DOHH2 (cell line): ENCODE measurements at regions not wholly inside any gene's neighbourhood (a gene's known extent, or its start where the extent isn't known, plus 50 kb on each side); places are given as distances from the start of the nearest gene placed in this dataset.

Source experiments
- H3F3A ChIP-seq: fragments of 200-600 bp; sonication (generic), shearing (Covaris generic); 2 replicates; pipeline ENCODE4 v1.6.0; 2016; ENCODE audit warnings: antibody characterized with exemption, mild to moderate bottlenecking; ENCODE audit not compliant: control insufficient read depth, insufficient read depth
- H3K27ac ChIP-seq: fragments of 200-600 bp; sonication (generic); 2 replicates; pipeline ENCODE4 v1.5.1; 2014; ENCODE audit warnings: low read depth, mild to moderate bottlenecking, low read length, moderate library complexity
- H3K27me3 ChIP-seq: fragments of 200-600 bp; sonication (generic); 2 replicates; pipeline ENCODE4 v1.6.1; 2014; ENCODE audit warnings: mild to moderate bottlenecking, low read length, mixed read lengths; ENCODE audit not compliant: control insufficient read depth
- H3K36me3 ChIP-seq: fragments of 200-600 bp; sonication (generic); 2 replicates; pipeline ENCODE4 v1.6.1; 2014; ENCODE audit warnings: mild to moderate bottlenecking, low read length, moderate library complexity, mixed read lengths; ENCODE audit not compliant: control insufficient read depth
- H3K4me1 ChIP-seq: fragments of 200-600 bp; sonication (generic); 2 replicates; pipeline ENCODE4 v1.6.1; 2014; ENCODE audit warnings: mild to moderate bottlenecking, low read length, mixed read lengths; ENCODE audit not compliant: control insufficient read depth
- H3K4me2 ChIP-seq: fragments of 200-600 bp; sonication (generic); 2 replicates; pipeline ENCODE4 v1.6.0; 2014; ENCODE audit warnings: mild to moderate bottlenecking, low read length, moderate library complexity
- H3K4me3 ChIP-seq: fragments of 200-600 bp; sonication (generic); 2 replicates; pipeline ENCODE4 v1.5.1; 2014; ENCODE audit warnings: mild to moderate bottlenecking, low read length, mixed read lengths
- H3K79me2 ChIP-seq: fragments of 200-600 bp; sonication (generic); 2 replicates; pipeline ENCODE4 v1.6.1; 2014; ENCODE audit warnings: mild to moderate bottlenecking, low read length, mixed read lengths; ENCODE audit not compliant: control insufficient read depth
- H3K9me2 ChIP-seq: fragments of 200-600 bp; sonication (generic); replicated peaks from 2 replicates; pipeline ENCODE4 v1.6.1; 2014; ENCODE audit warnings: mild to moderate bottlenecking, low read length, mixed read lengths; ENCODE audit not compliant: control insufficient read depth
- H3K9me3 ChIP-seq: fragments of 200-600 bp; sonication (generic); 2 replicates; pipeline ENCODE4 v1.6.1; 2014; ENCODE audit warnings: antibody characterized with exemption, low read length, mixed read lengths; ENCODE audit not compliant: control insufficient read depth, insufficient read depth
- H4K20me1 ChIP-seq: fragments of 200-600 bp; sonication (generic); 2 replicates; pipeline ENCODE4 v1.6.0; 2014; ENCODE audit warnings: low read depth, mild to moderate bottlenecking, antibody characterized with exemption, low read length, moderate library complexity; ENCODE audit not compliant: control insufficient read depth, insufficient read depth
- CTCF ChIP-seq: fragments of 200-600 bp; sonication (generic); IDR thresholded peaks from one replicate; pipeline ENCODE4 v1.5.1; 2014; ENCODE audit warnings: antibody characterized with exemption, mild to moderate bottlenecking, low read depth, low read length; ENCODE audit not compliant: poor library complexity, severe bottlenecking
- EZH2phosphoT487 ChIP-seq: fragments of 200-600 bp; sonication (generic); IDR thresholded peaks from 2 replicates; pipeline ENCODE4 v1.6.1; 2017; ENCODE audit warnings: borderline replicate concordance, mild to moderate bottlenecking, antibody characterized with exemption, low read length, moderate library complexity, mixed read lengths

- Histone ChIP-seq H3K36me3 (no peaks in the 10 kb centered on the region), H3K9me3 (no peaks in the 10 kb centered on the region), H3K4me2 (no peak overlapping the region), H3K27me3 (no peaks in the 10 kb centered on the region), H3K4me1 (no peaks in the 10 kb centered on the region), H3K9me2 (no peaks in the 10 kb centered on the region), H3K27ac (no peak overlapping the region), H3K79me2 (no peaks in the 10 kb centered on the region), H3K4me3 (no peak overlapping the region), H4K20me1 (no peaks in the 10 kb centered on the region), H3F3A (no peaks in the 10 kb centered on the region)
- TF ChIP-seq CTCF (no peak), EZH2phosphoT487 (no peak)
These were observed 183.5 kb downstream of the PAX3 start for GRCh38 chr2:222115296-222115695.

- H3K79me2 ChIP-seq = no peaks in the 10 kb centered on the region
- H3K9me3 ChIP-seq = no peaks in the 10 kb centered on the region
- H3K27ac ChIP-seq = no peak overlapping the region
- TF ChIP-seq CTCF (no peak), EZH2phosphoT487 (no peak)
- no peak overlapping the region for H3K4me3 ChIP-seq
- H3K27me3 ChIP-seq = no peaks in the 10 kb centered on the region
- H3K4me2 ChIP-seq = no peak overlapping the region
- H4K20me1 ChIP-seq = no peaks in the 10 kb centered on the region
- no peaks in the 10 kb centered on the region for H3K36me3 ChIP-seq
- H3K9me2 ChIP-seq = no peaks in the 10 kb centered on the region
- no peaks in the 10 kb centered on the region for H3F3A ChIP-seq
- H3K4me1 ChIP-seq = no peaks in the 10 kb centered on the region
These were observed 189.7 kb downstream of the PAX3 start for GRCh38 chr2:222108957-222109585.

- Histone ChIP-seq H3K27ac (no peak overlapping the region), H3K79me2 (no peaks in the 10 kb centered on the region), H3F3A (no peaks in the 10 kb centered on the region), H3K27me3 (no peaks in the 10 kb centered on the region), H4K20me1 (no peaks in the 10 kb centered on the region), H3K4me2 (no peak overlapping the region), H3K9me3 (no peaks in the 10 kb centered on the region), H3K4me3 (no peak overlapping the region), H3K9me2 (no peaks in the 10 kb centered on the region), H3K4me1 (no peaks in the 10 kb centered on the region), H3K36me3 (no peaks in the 10 kb centered on the region)
- TF ChIP-seq CTCF (no peak), EZH2phosphoT487 (no peak)
These were observed 190.3 kb downstream of the PAX3 start for GRCh38 chr2:222108497-222108896.

- Histone ChIP-seq H4K20me1 (no peaks in the 10 kb centered on the region), H3F3A (no peaks in the 10 kb centered on the region), H3K36me3 (no peaks in the 10 kb centered on the region), H3K4me3 (no peak overlapping the region), H3K27me3 (peaks cover 3% of the 10 kb centered on the region; the same call in 1 of the 2 replicates), H3K4me1 (no peaks in the 10 kb centered on the region), H3K4me2 (no peak overlapping the region), H3K9me2 (no peaks in the 10 kb centered on the region), H3K27ac (no peak overlapping the region), H3K9me3 (no peaks in the 10 kb centered on the region), H3K79me2 (no peaks in the 10 kb centered on the region)
- TF ChIP-seq EZH2phosphoT487 (no peak), CTCF (no peak)
These were observed 193.8 kb downstream of the PAX3 start for GRCh38 chr2:222105046-222105445.
